ENCODE measurements at regions not wholly inside any gene's neighbourhood (a gene's known extent, or its start where the extent isn't known, plus 50 kb on each side); places are given as distances from the start of the nearest gene placed in this dataset.

- Mint-ChIP-seq H3K27me3 (peaks cover 32 to 44% of the 10 kb centered on the region in 2 donors), H3K4me3 (no peak overlapping the region), H3K27ac (no peak overlapping the region), H3K4me1 (ENCODE audit: low read depth in 2 of 2) (no peaks in the 10 kb centered on the region), H3K9me3 (no peaks in the 10 kb centered on the region), H3K36me3 (ENCODE audit: insufficient read depth) (no peaks in the 10 kb centered on the region)
- no peak for ATAC-seq (replicated peaks)
- DNase-seq, result no peak
These were observed 144.1 kb downstream of the INSIG2 start for GRCh38 chr2:118232391-118232790.

DNA sequence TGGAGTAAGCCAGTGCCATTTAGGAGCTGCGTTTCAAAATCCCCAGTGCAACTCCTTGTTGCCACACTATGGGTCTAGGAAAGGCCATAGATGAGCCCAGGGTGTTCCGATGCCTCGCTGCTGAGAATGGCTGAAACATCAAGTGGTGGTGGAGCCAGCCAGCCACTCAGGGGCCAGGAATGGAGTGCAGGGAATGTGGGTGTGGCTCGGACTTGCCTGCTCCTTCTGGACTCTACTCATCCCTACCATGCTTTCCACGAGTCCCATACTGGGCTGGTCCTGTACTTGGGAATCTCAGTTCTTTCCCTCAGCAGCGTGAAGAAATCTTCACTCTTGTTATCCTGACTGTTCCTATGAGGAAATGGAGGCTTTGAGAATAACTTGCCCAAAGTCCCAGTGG lies 143.5 kb downstream of the INSIG2 start:
- H3K27me3 Mint-ChIP-seq, result peaks cover 34 to 39% of the 10 kb centered on the region in 2 donors
- H3K9me3 Mint-ChIP-seq, result no peaks in the 10 kb centered on the region
- no peak for ATAC-seq (replicated peaks)
- no peaks in the 10 kb centered on the region for H3K36me3 Mint-ChIP-seq (ENCODE audit: insufficient read depth)
- no peak for DNase-seq
- H3K4me3 Mint-ChIP-seq, result no peak overlapping the region
- no peak overlapping the region for H3K27ac Mint-ChIP-seq
- no peaks in the 10 kb centered on the region for H3K4me1 Mint-ChIP-seq (ENCODE audit: low read depth in 2 of 2)

- H3K27ac Mint-ChIP-seq, result no peak overlapping the region
- H3K4me1 Mint-ChIP-seq (ENCODE audit: low read depth in 2 of 2), result peaks cover 7 to 9% of the 10 kb centered on the region in 2 donors
- DNase-seq (no peak), ATAC-seq (replicated peaks) (no peak)
- H3K9me3 Mint-ChIP-seq, result no peaks in the 10 kb centered on the region
- peaks cover 62 to 70% of the 10 kb centered on the region in 2 donors for H3K27me3 Mint-ChIP-seq
- no peak overlapping the region for H3K4me3 Mint-ChIP-seq
- peaks cover 3% of the 10 kb centered on the region for H3K36me3 Mint-ChIP-seq (ENCODE audit: insufficient read depth)
These were observed 139.6 kb downstream of the INSIG2 start for GRCh38 chr2:118227698-118228508.

- DNase-seq (no peak), ATAC-seq (replicated peaks) (no peak)
- Mint-ChIP-seq H3K9me3 (no peaks in the 10 kb centered on the region), H3K27ac (no peak overlapping the region), H3K4me1 (ENCODE audit: low read depth in 2 of 2) (peaks cover 7 to 10% of the 10 kb centered on the region in 2 donors), H3K27me3 (peaks cover 74 to 79% of the 10 kb centered on the region in 2 donors), H3K4me3 (peak overlapping the region in 1 of 2 donors; percentile 56), H3K36me3 (ENCODE audit: insufficient read depth) (peaks cover 3% of the 10 kb centered on the region)
These were observed 137.4 kb downstream of the INSIG2 start for GRCh38 chr2:118225666-118226065.

DNA sequence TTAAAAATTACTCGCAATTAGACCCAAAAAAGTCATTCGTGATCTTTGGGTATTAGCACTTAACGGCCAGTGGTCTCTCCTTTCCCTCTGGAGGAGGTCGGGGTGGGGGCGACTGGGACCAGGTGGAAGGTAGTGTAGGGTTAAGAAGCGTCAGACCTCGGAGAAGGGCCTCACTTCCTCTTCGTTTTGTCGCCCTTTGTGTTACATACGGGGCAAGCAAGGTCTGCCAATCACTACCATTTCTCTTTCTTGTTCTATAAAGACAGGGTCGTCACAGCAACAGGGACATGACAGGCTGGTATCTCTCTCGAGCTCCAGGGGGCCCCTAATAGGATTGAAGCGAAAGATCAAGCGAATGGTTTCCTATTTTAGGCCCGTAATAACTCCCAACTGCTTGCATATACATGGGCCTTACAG lies 136.6 kb downstream of the INSIG2 start:
- Mint-ChIP-seq H3K27ac (no peak overlapping the region), H3K36me3 (ENCODE audit: insufficient read depth) (peaks cover 3% of the 10 kb centered on the region), H3K9me3 (no peaks in the 10 kb centered on the region), H3K4me1 (ENCODE audit: low read depth in 2 of 2) (peaks cover 7 to 10% of the 10 kb centered on the region in 2 donors), H3K4me3 (peak overlapping the region; percentile 56 to 86), H3K27me3 (peaks cover 77 to 83% of the 10 kb centered on the region in 2 donors)
- ATAC-seq (replicated peaks) (no peak), DNase-seq (no peak)

- peaks cover 7 to 10% of the 10 kb centered on the region in 2 donors for H3K4me1 Mint-ChIP-seq (ENCODE audit: low read depth in 2 of 2)
- H3K36me3 Mint-ChIP-seq (ENCODE audit: insufficient read depth), result peaks cover 3% of the 10 kb centered on the region
- ATAC-seq (replicated peaks) (peak; percentile 69), DNase-seq (peak; percentile 12 to 27 (median 21))
- H3K27ac Mint-ChIP-seq, result peak overlapping the region; percentile 90 to 91
- H3K4me3 Mint-ChIP-seq, result peak overlapping the region; percentile 86 to 90
- H3K9me3 Mint-ChIP-seq, result no peaks in the 10 kb centered on the region
- peaks cover 77 to 83% of the 10 kb centered on the region in 2 donors for H3K27me3 Mint-ChIP-seq
These were observed 136.0 kb downstream of the INSIG2 start for GRCh38 chr2:118223992-118224894.

DNA sequence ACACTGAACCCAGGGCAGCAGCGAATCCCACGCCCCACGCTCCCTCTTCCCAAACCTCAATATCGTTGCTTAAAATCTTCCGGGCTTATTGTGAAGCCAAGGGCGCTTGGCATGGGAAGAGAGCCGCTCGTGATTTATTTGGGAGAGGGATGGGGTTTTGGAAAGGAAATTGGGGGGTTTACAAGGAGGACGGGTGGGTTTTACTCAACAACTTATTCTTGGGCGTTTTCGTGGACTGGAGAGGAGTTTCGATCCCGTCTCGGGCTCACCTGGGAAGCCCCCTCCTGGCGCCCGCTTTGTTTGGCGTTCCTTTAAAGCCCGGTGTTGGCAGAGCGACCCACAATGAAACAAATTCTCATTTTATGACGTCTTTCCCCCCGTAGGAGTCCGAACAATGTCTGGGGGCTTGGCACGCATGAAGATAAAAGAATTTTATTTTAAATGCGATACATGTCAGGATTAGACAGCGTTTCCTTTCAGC lies 135.3 kb downstream of the INSIG2 start:
- DNase-seq (no peak), ATAC-seq (replicated peaks) (peak; percentile 22)
- Mint-ChIP-seq H3K4me1 (ENCODE audit: low read depth in 2 of 2) (peaks cover 7 to 10% of the 10 kb centered on the region in 2 donors), H3K27ac (peak overlapping the region; percentile 90 to 91), H3K36me3 (ENCODE audit: insufficient read depth) (peaks cover 3% of the 10 kb centered on the region), H3K4me3 (peak overlapping the region; percentile 86 to 90), H3K9me3 (no peaks in the 10 kb centered on the region), H3K27me3 (peaks cover 79 to 83% of the 10 kb centered on the region in 2 donors)

DNA sequence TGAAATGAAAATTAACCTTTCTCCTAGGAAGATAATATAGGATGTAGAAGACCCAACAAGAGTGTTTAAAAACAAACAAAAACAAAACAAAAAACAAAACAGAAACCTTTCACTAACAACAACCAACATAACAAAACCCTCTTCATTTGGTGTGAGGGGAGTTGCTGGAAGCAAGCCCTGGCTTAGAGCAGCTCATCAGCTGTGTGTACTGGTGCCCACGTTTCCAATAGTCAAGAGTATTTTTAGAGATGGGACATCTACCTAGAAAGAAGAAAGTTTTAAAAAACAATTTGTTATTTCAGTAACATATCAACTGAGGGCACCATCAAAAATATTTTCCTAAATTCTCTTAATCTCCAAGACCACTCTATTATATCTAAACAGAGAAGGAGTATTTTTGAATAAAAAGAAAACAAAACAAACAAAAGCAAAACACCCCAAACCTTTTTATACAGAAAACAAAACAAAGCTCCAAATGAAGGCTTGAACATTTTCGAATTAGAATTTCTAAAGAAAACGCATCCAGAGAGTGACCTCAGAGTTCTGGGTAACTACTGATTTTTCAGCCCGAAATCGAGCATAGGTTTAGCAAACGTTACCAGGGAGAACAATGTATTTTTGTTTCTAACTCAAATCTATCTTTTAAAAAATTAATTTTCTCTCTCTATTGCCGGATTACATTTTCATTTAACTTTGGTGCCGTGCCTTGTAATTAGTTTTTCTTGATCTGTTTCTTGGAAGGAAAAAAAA lies 134.6 kb downstream of the INSIG2 start:
- Mint-ChIP-seq H3K36me3 (ENCODE audit: insufficient read depth) (peaks cover 3% of the 10 kb centered on the region), H3K27me3 (peaks cover 76 to 79% of the 10 kb centered on the region in 2 donors), H3K27ac (peak overlapping the region in 1 of 2 donors; percentile 90), H3K4me3 (peak overlapping the region; percentile 86 to 90), H3K4me1 (ENCODE audit: low read depth in 2 of 2) (peaks cover 7 to 10% of the 10 kb centered on the region in 2 donors), H3K9me3 (no peaks in the 10 kb centered on the region)
- DNase-seq, result no peak
- ATAC-seq (replicated peaks), result no peak

DNA sequence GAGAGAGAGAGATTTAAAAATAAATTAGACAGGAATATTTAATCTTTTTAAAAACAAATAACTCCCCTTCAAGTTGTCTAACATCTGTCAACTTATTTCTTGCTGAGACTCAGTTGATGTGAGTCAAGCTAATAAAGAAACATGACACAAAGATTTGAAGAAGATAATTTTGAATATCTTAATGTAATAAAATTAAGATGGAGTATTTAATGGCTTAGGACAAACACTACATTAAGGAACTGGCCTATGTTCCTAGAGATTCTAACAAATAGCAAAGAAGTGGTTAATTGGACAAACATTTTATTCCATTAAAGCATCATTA lies 134.0 kb downstream of the INSIG2 start:
- H3K4me3 Mint-ChIP-seq, result no peak overlapping the region
- no peaks in the 10 kb centered on the region for H3K9me3 Mint-ChIP-seq
- peaks cover 7 to 10% of the 10 kb centered on the region in 2 donors for H3K4me1 Mint-ChIP-seq (ENCODE audit: low read depth in 2 of 2)

GRCh38 chr2:118221536-118222272 lies 133.4 kb downstream of the INSIG2 start:
- H3K27ac Mint-ChIP-seq, result no peak overlapping the region
- H3K36me3 Mint-ChIP-seq (ENCODE audit: insufficient read depth), result peaks cover 3% of the 10 kb centered on the region
- H3K4me1 Mint-ChIP-seq (ENCODE audit: low read depth in 2 of 2), result peaks cover 7 to 10% of the 10 kb centered on the region in 2 donors

More for the DNA sequence above, 134.0 kb downstream of the INSIG2 start:
- Mint-ChIP-seq H3K27ac (no peak overlapping the region), H3K36me3 (ENCODE audit: insufficient read depth) (peaks cover 3% of the 10 kb centered on the region), H3K27me3 (peaks cover 74% of the 10 kb centered on the region in 2 donors)
- ATAC-seq (replicated peaks) (no peak), DNase-seq (no peak)

DNA sequence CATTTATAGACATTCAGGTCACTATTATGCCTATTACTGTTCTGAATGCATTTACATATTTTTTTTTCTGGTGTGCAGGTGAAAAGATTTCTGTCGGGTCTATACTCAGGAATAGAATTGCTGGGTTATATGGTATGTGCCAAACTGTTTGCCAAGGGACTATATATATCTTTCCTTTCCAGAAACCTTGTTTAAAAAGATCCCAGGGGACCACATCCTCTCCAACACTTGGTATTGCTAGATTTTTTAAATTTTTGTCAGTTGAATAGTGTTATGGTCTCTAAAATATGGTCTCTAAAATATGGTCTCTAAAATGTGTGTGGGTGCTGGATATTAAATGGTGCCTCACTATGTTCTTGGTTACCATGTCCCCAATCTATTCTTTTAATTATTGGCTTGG lies 131.3 kb downstream of the INSIG2 start:
- no peak overlapping the region for H3K4me3 Mint-ChIP-seq
- no peak for ATAC-seq (replicated peaks)
- peaks cover 6 to 10% of the 10 kb centered on the region in 2 donors for H3K4me1 Mint-ChIP-seq (ENCODE audit: low read depth in 2 of 2)

More at GRCh38 chr2:118221536-118222272, 133.4 kb downstream of the INSIG2 start:
- peak; percentile 66 for ATAC-seq (replicated peaks)
- DNase-seq, result peak; percentile 27 to 39 (median 35)
- no peak overlapping the region for H3K4me3 Mint-ChIP-seq
- H3K27me3 Mint-ChIP-seq, result peaks cover 68 to 72% of the 10 kb centered on the region in 2 donors
- no peaks in the 10 kb centered on the region for H3K9me3 Mint-ChIP-seq

GRCh38 chr2:118216224-118216623 lies 128.0 kb downstream of the INSIG2 start:
- Mint-ChIP-seq H3K4me3 (no peak overlapping the region), H3K27me3 (peaks cover 29 to 48% of the 10 kb centered on the region in 2 donors), H3K27ac (no peak overlapping the region), H3K9me3 (no peaks in the 10 kb centered on the region), H3K36me3 (ENCODE audit: insufficient read depth) (no peaks in the 10 kb centered on the region), H3K4me1 (ENCODE audit: low read depth in 2 of 2) (no peaks in the 10 kb centered on the region)
- no peak for DNase-seq
- ATAC-seq (replicated peaks), result no peak

More for the DNA sequence above, 131.3 kb downstream of the INSIG2 start:
- Mint-ChIP-seq H3K27ac (no peak overlapping the region), H3K9me3 (no peaks in the 10 kb centered on the region), H3K36me3 (ENCODE audit: insufficient read depth) (peaks cover 3% of the 10 kb centered on the region), H3K27me3 (peaks cover 51 to 57% of the 10 kb centered on the region in 2 donors)
- no peak for DNase-seq

Data from effector memory CD8-positive, alpha-beta T cell (primary cell).